Smooth muscle cell (in vitro differentiated cells): ENCODE measurements at regions not wholly inside any gene's neighbourhood (a gene's known extent, or its start where the extent isn't known, plus 50 kb on each side); places are given as distances from the start of the nearest gene placed in this dataset.

Experiments
- DNase-seq: peaks from one replicate; lab custom pipeline; 2025; ENCODE audit not compliant: unreplicated experiment; lab: John Stamatoyannopoulos, UW
- H2AFZ ChIP-seq: fragments of 200-600 bp; sonication (generic); 2 replicates; pipeline ENCODE4 v1.6.0; 2016; ENCODE audit warnings: antibody characterized with exemption, low read depth, mild to moderate bottlenecking
- H3F3A ChIP-seq: fragments of 200-600 bp; sonication (generic); 2 replicates; pipeline ENCODE4 v1.6.0; 2017; ENCODE audit warnings: antibody characterized with exemption, low read depth
- H3K27ac ChIP-seq: fragments of 200-600 bp; sonication (generic); 2 replicates; pipeline ENCODE4 v1.5.1; 2016; ENCODE audit warnings: low read depth, mild to moderate bottlenecking
- H3K27me3 ChIP-seq: fragments of 200-600 bp; sonication (generic); 2 replicates; pipeline ENCODE4 v1.6.1; 2016; ENCODE audit warnings: low read depth, mild to moderate bottlenecking
- H3K36me3 ChIP-seq: fragments of 200-600 bp; sonication (generic); 2 replicates; pipeline ENCODE4 v1.5.1; 2016; ENCODE audit warnings: low read depth
- H3K4me1 ChIP-seq: fragments of 200-600 bp; sonication (generic); 2 replicates; pipeline ENCODE4 v1.5.1; 2016; ENCODE audit warnings: low read depth
- H3K4me2 ChIP-seq: fragments of 200-600 bp; sonication (generic); 2 replicates; pipeline ENCODE4 v1.6.0; 2016; ENCODE audit warnings: mild to moderate bottlenecking
- H3K4me3 ChIP-seq: fragments of 200-600 bp; sonication (generic); 2 replicates; pipeline ENCODE4 v1.5.1; 2016; ENCODE audit warnings: mild to moderate bottlenecking
- H3K79me2 ChIP-seq: fragments of 200-600 bp; sonication (generic); 2 replicates; pipeline ENCODE4 v1.6.0; 2016; ENCODE audit warnings: low read depth, mild to moderate bottlenecking
- H3K9ac ChIP-seq: fragments of 200-600 bp; sonication (generic); 2 replicates; pipeline ENCODE4 v1.6.0; 2016; ENCODE audit warnings: low read depth
- H3K9me3 ChIP-seq: fragments of 200-600 bp; sonication (generic); replicated peaks from 2 replicates; pipeline ENCODE4 v1.5.1; 2016; ENCODE audit warnings: low read depth
- H4K20me1 ChIP-seq: fragments of 200-600 bp; sonication (generic); 2 replicates; pipeline ENCODE4 v1.6.0; 2016; ENCODE audit warnings: low read depth
- CTCF ChIP-seq: fragments of 200-600 bp; sonication (generic); IDR thresholded peaks from 2 replicates; pipeline ENCODE4 v1.5.1; 2017; ENCODE audit warnings: borderline replicate concordance, mild to moderate bottlenecking, antibody characterized with exemption; ENCODE audit not compliant: insufficient read depth, poor library complexity, severe bottlenecking
- WGBS: methylation state at CpG from one replicate; pipeline ENCODE4 v1.1.7; 2016; ENCODE audit warnings: low lambda C conversion rate; 5-methylcytosine and 5-hydroxymethylcytosine counted together

DNA sequence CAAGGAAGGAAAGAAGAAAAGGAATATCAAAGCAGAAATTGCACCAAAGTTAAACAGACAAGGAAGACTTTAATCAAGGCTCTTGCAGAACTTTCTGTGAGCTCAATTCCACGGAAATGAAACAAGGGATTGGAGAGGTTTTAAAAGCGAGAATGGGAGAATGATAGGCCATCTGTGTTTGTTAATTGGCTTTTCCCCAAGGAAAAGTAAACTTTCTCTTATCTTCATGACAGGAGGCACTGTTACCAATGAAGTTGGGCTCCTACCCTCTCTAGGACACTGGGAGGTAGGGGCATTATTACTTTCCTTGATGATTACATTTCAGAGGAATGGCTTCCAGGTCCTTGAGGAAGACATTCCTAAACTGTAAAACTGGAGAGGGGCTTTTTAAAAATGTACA is 328.8 kb upstream of the NWD2 start:
- no peaks in the 10 kb centered on the region for H3K9me3 ChIP-seq
- no peak overlapping the region for H3K4me2 ChIP-seq
- no peak overlapping the region for H3K4me3 ChIP-seq
- TF ChIP-seq CTCF = no peak
- H3K9ac ChIP-seq = no peak overlapping the region
- H3F3A ChIP-seq = no peaks in the 10 kb centered on the region
- H3K79me2 ChIP-seq = no peaks in the 10 kb centered on the region
- no peaks in the 10 kb centered on the region for H3K27me3 ChIP-seq
- no peak for DNase-seq
- H3K36me3 ChIP-seq = no peaks in the 10 kb centered on the region
- H4K20me1 ChIP-seq = no peaks in the 10 kb centered on the region
- WGBS = 52% methylated on average over 2 of the region's 2 CpGs
- no peak overlapping the region for H3K27ac ChIP-seq
- no peaks in the 10 kb centered on the region for H3K4me1 ChIP-seq
- no peak overlapping the region for H2AFZ ChIP-seq

DNA sequence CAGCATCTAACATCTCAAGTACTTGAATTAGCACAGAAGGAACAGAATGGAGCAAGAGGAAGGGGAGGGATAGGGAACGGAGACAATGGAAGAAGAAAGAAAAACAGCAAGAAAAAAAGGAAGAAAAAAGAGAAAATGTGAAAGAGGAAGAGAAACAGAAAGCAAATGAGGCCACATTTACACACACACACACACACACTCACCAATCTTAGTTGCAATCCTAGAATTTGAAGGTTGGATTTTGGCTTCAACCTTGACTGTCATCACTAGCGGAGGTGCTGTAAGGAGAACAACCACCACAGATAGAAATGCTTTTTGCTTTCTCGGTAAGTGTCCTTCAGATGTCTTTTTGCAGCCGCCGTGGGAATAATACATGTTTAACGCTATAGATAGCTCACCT is 327.1 kb upstream of the NWD2 start:
- WGBS = 96% methylated on average over 6 of the region's 6 CpGs
- no peaks in the 10 kb centered on the region for H3K9me3 ChIP-seq
- no peak for TF ChIP-seq CTCF
- no peaks in the 10 kb centered on the region for H3K79me2 ChIP-seq
- no peaks in the 10 kb centered on the region for H3F3A ChIP-seq
- no peak overlapping the region for H2AFZ ChIP-seq
- H3K27me3 ChIP-seq = no peaks in the 10 kb centered on the region
- H3K4me3 ChIP-seq = no peak overlapping the region
- no peaks in the 10 kb centered on the region for H3K36me3 ChIP-seq
- H4K20me1 ChIP-seq = no peaks in the 10 kb centered on the region
- no peak overlapping the region for H3K9ac ChIP-seq
- no peak overlapping the region for H3K4me2 ChIP-seq
- H3K4me1 ChIP-seq = no peaks in the 10 kb centered on the region
- no peak overlapping the region for H3K27ac ChIP-seq
- no peak for DNase-seq

DNA sequence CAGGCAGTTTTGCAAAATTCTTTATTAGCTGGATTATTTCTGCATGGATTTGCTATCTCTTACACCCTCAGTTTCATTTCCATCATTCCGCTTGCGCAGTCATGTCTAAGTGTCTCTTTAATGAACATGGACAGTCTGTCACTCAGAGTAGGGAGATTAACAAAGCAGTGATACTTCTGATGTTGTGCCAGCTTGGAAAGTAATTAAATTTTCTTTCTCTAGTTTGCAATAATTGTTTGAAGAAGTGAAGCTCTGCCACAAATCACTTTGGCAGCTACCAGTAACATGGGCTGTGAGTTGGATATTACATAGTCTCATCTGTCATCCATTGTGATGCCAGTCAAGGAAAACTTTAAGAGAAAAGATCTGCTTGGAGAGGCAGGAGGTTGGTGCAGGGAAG is 324.8 kb upstream of the NWD2 start:
- Histone ChIP-seq H3K27me3 (no peaks in the 10 kb centered on the region), H3K79me2 (no peaks in the 10 kb centered on the region), H3K27ac (no peak overlapping the region), H3K9ac (no peak overlapping the region), H3K36me3 (no peaks in the 10 kb centered on the region), H3K9me3 (no peaks in the 10 kb centered on the region), H4K20me1 (no peaks in the 10 kb centered on the region), H3K4me3 (no peak overlapping the region), H3F3A (no peaks in the 10 kb centered on the region), H2AFZ (no peak overlapping the region), H3K4me2 (no peak overlapping the region), H3K4me1 (no peaks in the 10 kb centered on the region)
- 88% methylated on average over 2 of the region's 2 CpGs for WGBS
- TF ChIP-seq CTCF = no peak
- DNase-seq = no peak

DNA sequence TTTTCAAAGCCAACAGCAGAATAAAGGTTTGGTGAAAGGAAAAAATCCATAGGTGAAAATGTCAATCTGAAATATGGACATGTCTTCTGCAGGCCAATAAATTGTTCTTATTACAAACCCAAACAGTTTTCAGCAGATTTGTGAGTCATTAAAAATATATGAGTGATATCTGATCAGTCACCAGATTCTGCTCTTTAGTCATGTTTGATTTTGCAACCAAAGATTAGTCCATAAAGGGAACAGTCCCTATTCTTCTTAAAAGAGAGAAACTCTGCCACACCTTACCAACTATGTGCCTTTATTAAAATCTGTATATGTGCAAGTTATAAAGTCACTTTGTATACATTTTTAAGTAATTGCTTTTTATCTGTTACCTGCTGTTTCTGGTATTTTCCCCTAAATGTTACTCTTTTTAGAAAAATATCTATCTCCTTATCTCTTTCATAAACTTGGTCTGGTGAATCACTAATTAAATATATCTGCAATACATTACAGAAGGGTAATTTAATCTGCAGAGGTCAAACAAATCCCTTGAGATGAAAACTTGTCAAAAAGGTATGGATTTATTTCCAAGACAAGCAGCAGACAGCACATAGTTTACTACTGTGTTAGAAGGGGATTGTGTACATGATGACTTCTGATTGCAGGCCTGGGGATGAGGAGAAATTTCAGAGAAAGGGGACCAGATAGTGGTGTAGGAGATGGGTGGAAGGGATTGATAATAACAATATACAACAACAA is 322.9 kb upstream of the NWD2 start:
- Histone ChIP-seq H3K4me1 (no peaks in the 10 kb centered on the region), H3K4me2 (no peak overlapping the region), H3K4me3 (no peak overlapping the region), H3K27ac (no peak overlapping the region), H3F3A (no peaks in the 10 kb centered on the region), H2AFZ (no peak overlapping the region), H3K9me3 (no peaks in the 10 kb centered on the region), H3K27me3 (no peaks in the 10 kb centered on the region), H4K20me1 (no peaks in the 10 kb centered on the region), H3K79me2 (no peaks in the 10 kb centered on the region), H3K9ac (no peak overlapping the region), H3K36me3 (no peaks in the 10 kb centered on the region)
- no peak for DNase-seq
- TF ChIP-seq CTCF = no peak
